ENCODE measurements at regions not wholly inside any gene's neighbourhood (a gene's known extent, or its start where the extent isn't known, plus 50 kb on each side); places are given as distances from the start of the nearest gene placed in this dataset.

DNA sequence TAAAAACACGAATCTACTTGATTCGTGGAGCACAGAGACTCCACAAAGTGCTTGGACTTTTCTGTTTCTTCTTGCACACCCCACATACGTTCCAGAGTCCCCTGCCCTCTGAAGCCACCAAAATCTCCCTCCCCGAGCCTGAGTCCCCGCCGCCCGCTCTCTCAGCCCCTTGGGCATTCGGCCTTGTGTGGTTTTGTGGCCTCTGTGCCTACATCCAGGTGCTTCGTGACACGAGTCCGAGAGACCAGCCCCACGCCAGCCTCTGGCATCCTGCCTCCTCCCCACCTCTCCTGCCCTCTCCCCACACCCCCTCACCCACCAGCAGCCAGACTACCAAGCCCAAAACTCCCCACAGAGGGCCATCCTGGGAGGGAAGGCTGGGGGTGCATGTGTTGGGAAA is 87.8 kb upstream of the PPP1R26 start:
- Mint-ChIP-seq H3K9me3 (ENCODE audit: unreplicated experiment) (peaks cover 20% of the 10 kb centered on the region), H3K27me3 (ENCODE audit: insufficient read depth, unreplicated experiment) (no peaks in the 10 kb centered on the region), H3K4me3 (ENCODE audit: unreplicated experiment) (no peak overlapping the region), H3K4me1 (ENCODE audit: low read depth, unreplicated experiment) (no peaks in the 10 kb centered on the region), H3K27ac (ENCODE audit: unreplicated experiment) (no peak overlapping the region), H3K36me3 (ENCODE audit: insufficient read depth, unreplicated experiment) (no peaks in the 10 kb centered on the region)
- H3K9me3 ChIP-seq = peaks cover 22% of the 10 kb centered on the region
- TF ChIP-seq, protein P1, sequence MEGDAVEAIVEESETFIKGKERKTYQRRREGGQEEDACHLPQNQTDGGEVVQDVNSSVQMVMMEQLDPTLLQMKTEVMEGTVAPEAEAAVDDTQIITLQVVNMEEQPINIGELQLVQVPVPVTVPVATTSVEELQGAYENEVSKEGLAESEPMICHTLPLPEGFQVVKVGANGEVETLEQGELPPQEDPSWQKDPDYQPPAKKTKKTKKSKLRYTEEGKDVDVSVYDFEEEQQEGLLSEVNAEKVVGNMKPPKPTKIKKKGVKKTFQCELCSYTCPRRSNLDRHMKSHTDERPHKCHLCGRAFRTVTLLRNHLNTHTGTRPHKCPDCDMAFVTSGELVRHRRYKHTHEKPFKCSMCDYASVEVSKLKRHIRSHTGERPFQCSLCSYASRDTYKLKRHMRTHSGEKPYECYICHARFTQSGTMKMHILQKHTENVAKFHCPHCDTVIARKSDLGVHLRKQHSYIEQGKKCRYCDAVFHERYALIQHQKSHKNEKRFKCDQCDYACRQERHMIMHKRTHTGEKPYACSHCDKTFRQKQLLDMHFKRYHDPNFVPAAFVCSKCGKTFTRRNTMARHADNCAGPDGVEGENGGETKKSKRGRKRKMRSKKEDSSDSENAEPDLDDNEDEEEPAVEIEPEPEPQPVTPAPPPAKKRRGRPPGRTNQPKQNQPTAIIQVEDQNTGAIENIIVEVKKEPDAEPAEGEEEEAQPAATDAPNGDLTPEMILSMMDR (IDR thresholded peaks at IDR 0.05; ENCODE audit: insufficient read depth in 1 of 2, low read depth in 1 of 2, low read length in 1 of 2, severe bottlenecking in 1 of 2, unreplicated experiment in 1 of 2) = no peak
- no peaks in the 10 kb centered on the region for H3K36me3 ChIP-seq (ENCODE audit: control insufficient read depth, insufficient read depth, low read length)
- DNase-seq = no peak
- BruUV-seq (replicated peaks) = no TSS peak
- CTCF ChIA-PET = no interaction called here
- no peaks in the 10 kb centered on the region for H3K27me3 ChIP-seq (replicated peaks; ENCODE audit: control insufficient read depth, insufficient read depth, low read length)
- intact Hi-C loops (cut with micrococcal nuclease; ENCODE audit: unreplicated experiment) = no loop called here
- H3K4me3 ChIP-seq (ENCODE audit: low read depth, low read length) = no peak overlapping the region
- H3K4me1 ChIP-seq = peaks cover 9% of the 10 kb centered on the region
- POLR2A ChIA-PET = no interaction called here

DNA sequence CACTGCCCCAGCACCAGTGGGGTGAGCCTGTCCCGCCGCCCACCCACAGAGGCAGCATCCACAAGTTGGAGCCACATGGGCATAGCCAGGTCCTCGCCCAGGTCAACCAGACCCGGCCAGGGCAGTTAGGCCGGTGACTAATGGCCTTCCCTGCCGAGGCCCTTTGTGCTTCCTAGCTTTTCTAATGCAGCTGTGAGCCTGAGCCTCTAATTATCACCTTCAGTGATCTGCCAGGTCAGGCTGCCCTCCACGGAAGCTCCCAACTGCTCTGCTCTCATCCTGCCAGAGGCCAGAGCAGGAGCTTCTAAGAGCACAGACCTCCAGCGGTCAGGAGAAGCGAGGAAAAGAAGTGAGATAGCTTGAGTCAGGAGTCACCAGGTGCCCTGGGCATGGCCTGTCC is 87.1 kb upstream of the PPP1R26 start:
- H3K9me3 Mint-ChIP-seq (ENCODE audit: unreplicated experiment) = peaks cover 19% of the 10 kb centered on the region

DNA sequence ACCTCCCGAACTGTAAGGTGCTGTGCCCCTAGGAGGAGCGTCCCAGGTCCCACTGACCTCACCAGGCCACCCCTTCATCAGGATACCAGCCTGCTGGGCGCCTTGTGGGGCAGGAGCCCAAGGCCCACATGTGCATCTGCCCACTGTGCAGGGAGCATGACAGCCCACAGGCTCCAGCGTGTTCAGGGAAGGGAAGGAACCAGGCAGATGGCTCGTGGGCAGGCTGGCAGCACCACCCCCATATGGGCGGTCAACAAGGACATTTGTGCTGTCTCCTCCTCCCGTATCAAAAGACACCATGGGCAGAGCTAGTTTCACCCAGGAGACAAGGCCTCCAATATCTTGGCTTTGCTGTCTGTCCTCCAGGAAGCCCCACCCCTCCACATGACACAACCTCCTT is 85.5 kb upstream of the PPP1R26 start:
- H3K4me1 Mint-ChIP-seq (ENCODE audit: low read depth, unreplicated experiment) = no peaks in the 10 kb centered on the region
- no TSS peak for BruUV-seq (replicated peaks)
- peaks cover 21% of the 10 kb centered on the region for H3K9me3 Mint-ChIP-seq (ENCODE audit: unreplicated experiment)
- intact Hi-C loops (cut with micrococcal nuclease; ENCODE audit: unreplicated experiment) = no loop called here
- no peaks in the 10 kb centered on the region for H3K4me1 ChIP-seq
- H3K36me3 ChIP-seq (ENCODE audit: control insufficient read depth, insufficient read depth, low read length) = no peaks in the 10 kb centered on the region
- TF ChIP-seq, protein P1 (IDR thresholded peaks at IDR 0.05; ENCODE audit: insufficient read depth in 1 of 2, low read depth in 1 of 2, low read length in 1 of 2, severe bottlenecking in 1 of 2, unreplicated experiment in 1 of 2) = no peak
- DNase-seq = no peak
- H3K27me3 Mint-ChIP-seq (ENCODE audit: insufficient read depth, unreplicated experiment) = no peaks in the 10 kb centered on the region
- peaks cover 5% of the 10 kb centered on the region for H3K36me3 Mint-ChIP-seq (ENCODE audit: insufficient read depth, unreplicated experiment)
- H3K4me3 Mint-ChIP-seq (ENCODE audit: unreplicated experiment) = no peak overlapping the region
- no peak overlapping the region for H3K4me3 ChIP-seq (ENCODE audit: low read depth, low read length)
- POLR2A ChIA-PET = no interaction called here
- H3K27me3 ChIP-seq (replicated peaks; ENCODE audit: control insufficient read depth, insufficient read depth, low read length) = no peaks in the 10 kb centered on the region
- CTCF ChIA-PET = no interaction called here
- no peak overlapping the region for H3K27ac Mint-ChIP-seq (ENCODE audit: unreplicated experiment)
- peaks cover 25% of the 10 kb centered on the region for H3K9me3 ChIP-seq

More for the DNA sequence above, 87.1 kb upstream of the PPP1R26 start:
- H3K27me3 ChIP-seq (replicated peaks; ENCODE audit: control insufficient read depth, insufficient read depth, low read length) = no peaks in the 10 kb centered on the region
- DNase-seq = no peak
- ChIA-PET POLR2A (no interaction called here), CTCF (no interaction called here)
- Mint-ChIP-seq H3K36me3 (ENCODE audit: insufficient read depth, unreplicated experiment) (no peaks in the 10 kb centered on the region), H3K4me1 (ENCODE audit: low read depth, unreplicated experiment) (no peaks in the 10 kb centered on the region), H3K27me3 (ENCODE audit: insufficient read depth, unreplicated experiment) (no peaks in the 10 kb centered on the region), H3K4me3 (ENCODE audit: unreplicated experiment) (no peak overlapping the region), H3K27ac (ENCODE audit: unreplicated experiment) (no peak overlapping the region)
- TF ChIP-seq, protein P1 (IDR thresholded peaks at IDR 0.05; ENCODE audit: insufficient read depth in 1 of 2, low read depth in 1 of 2, low read length in 1 of 2, severe bottlenecking in 1 of 2, unreplicated experiment in 1 of 2) = no peak
- no peaks in the 10 kb centered on the region for H3K36me3 ChIP-seq (ENCODE audit: control insufficient read depth, insufficient read depth, low read length)
- BruUV-seq (replicated peaks) = no TSS peak
- no peak overlapping the region for H3K4me3 ChIP-seq (ENCODE audit: low read depth, low read length)
- intact Hi-C loops (cut with micrococcal nuclease; ENCODE audit: unreplicated experiment) = no loop called here
- H3K4me1 ChIP-seq = peaks cover 9% of the 10 kb centered on the region
- peaks cover 25% of the 10 kb centered on the region for H3K9me3 ChIP-seq

All from Caco-2 (cell line).